Peyer's patch (tissue), 4 donors: ENCODE measurements at regions not wholly inside any gene's neighbourhood (a gene's known extent, or its start where the extent isn't known, plus 50 kb on each side); places are given as distances from the start of the nearest gene placed in this dataset.
"Not testable (repeated sequence)": the region's sequence is repeated elsewhere in the genome, so short reads cannot be mapped to it uniquely, and the experiment has no call there.

ENCODE experiments used
- DNase-seq, 3 donors: peaks; one replicate each; pipeline ENCODE4 v3.0.0-alpha.2; 2017 to 2019
- H3K27ac ChIP-seq, 4 donors: fragments of 200-600 bp; sonication (generic); one replicate each; pipeline ENCODE4 v1.5.1; 2016 to 2019
- H3K27me3 ChIP-seq, 2 donors: fragments of 200-600 bp; sonication (generic); one replicate each; pipeline ENCODE4 v1.5.1; 2019
- H3K36me3 ChIP-seq, 3 donors: fragments of 200-600 bp; sonication (generic); one replicate each; pipeline ENCODE4 v1.5.1; 2016 to 2019
- H3K4me1 ChIP-seq, 4 donors: fragments of 200-600 bp; sonication (generic); one replicate each; pipeline ENCODE4 v1.5.1; 2016 to 2019
- H3K4me3 ChIP-seq, 4 donors: fragments of 200-600 bp; sonication (generic); 1 replicate in 3 of 4; 2 replicates in 1 of 4; pipeline ENCODE4 v1.5.1; 2016 to 2019; ENCODE audit warnings: mild to moderate bottlenecking in 1 of 4
- H3K9me3 ChIP-seq, 4 donors: fragments of 200-600 bp; sonication (generic); one replicate each; pipeline ENCODE4 v1.5.1; 2016 to 2019; ENCODE audit warnings: mild to moderate bottlenecking in 1 of 4
- POLR2A ChIP-seq, 2 donors: fragments of 450-650 bp; IDR thresholded peaks; one replicate each; pipeline ENCODE4 v1.5.1; 2017; ENCODE audit warnings: antibody characterized with exemption in 2 of 2, mild to moderate bottlenecking in 2 of 2, moderate library complexity in 2 of 2
- TF ChIP-seq, protein P1 (sequence below), 6 experiments: fragments of 450-650 bp in 4 of 6; fragments of 200-600 bp in 2 of 6; sonication (generic) in 1 of 6; IDR thresholded peaks; one replicate each; pipeline ENCODE4 v1.5.1; 2017 to 2019; ENCODE audit warnings: antibody characterized with exemption in 6 of 6, mild to moderate bottlenecking in 3 of 6, moderate library complexity in 1 of 6

DNA sequence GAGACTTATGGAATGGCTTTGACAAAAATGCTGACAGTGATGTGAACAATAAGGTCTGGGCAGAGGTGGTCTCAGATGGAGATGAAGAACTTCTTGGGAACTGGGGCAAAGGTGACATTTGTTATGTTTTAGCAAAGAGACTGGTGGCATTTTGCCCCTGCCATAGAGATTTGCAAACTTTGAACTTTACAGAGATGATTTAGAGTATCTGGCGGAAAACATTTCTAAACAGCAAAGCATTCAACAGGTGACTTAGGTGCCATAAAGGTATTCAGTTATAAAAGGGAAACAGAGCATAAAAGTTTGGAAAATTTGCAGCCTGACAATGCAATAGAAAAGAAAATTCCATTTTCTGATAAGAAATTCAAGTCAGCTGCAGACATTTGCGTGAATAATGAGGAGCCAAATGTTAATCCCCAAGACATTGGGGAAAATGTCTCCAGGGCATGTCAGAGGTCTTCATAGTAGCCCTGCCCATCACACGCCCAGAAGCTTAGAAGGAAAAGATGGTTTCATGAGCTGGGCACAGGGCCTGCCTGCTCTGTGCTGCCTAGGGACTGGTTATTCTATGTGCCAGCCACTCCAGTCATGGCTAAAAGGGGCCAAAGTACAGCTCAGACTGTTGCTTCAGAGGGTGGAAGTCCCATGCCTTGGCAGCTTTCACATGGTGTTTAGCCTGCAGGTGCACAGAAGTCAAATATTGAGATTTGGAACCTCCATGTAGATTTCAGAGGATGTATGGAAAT is 782.2 kb downstream of the TRAM1L1 start:
- no peaks in the 10 kb centered on the region for H3K36me3 ChIP-seq
- no peaks in the 10 kb centered on the region for H3K9me3 ChIP-seq
- no peaks in the 10 kb centered on the region for H3K27me3 ChIP-seq
- no peak overlapping the region for H3K4me3 ChIP-seq
- no peak for TF ChIP-seq POLR2A (IDR thresholded peaks at IDR 0.05)
- TF ChIP-seq, protein P1, sequence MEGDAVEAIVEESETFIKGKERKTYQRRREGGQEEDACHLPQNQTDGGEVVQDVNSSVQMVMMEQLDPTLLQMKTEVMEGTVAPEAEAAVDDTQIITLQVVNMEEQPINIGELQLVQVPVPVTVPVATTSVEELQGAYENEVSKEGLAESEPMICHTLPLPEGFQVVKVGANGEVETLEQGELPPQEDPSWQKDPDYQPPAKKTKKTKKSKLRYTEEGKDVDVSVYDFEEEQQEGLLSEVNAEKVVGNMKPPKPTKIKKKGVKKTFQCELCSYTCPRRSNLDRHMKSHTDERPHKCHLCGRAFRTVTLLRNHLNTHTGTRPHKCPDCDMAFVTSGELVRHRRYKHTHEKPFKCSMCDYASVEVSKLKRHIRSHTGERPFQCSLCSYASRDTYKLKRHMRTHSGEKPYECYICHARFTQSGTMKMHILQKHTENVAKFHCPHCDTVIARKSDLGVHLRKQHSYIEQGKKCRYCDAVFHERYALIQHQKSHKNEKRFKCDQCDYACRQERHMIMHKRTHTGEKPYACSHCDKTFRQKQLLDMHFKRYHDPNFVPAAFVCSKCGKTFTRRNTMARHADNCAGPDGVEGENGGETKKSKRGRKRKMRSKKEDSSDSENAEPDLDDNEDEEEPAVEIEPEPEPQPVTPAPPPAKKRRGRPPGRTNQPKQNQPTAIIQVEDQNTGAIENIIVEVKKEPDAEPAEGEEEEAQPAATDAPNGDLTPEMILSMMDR (IDR thresholded peaks at IDR 0.05): no peak
- no peak overlapping the region for H3K27ac ChIP-seq
- no peak for DNase-seq
- H3K4me1 ChIP-seq: no peaks in the 10 kb centered on the region

DNA sequence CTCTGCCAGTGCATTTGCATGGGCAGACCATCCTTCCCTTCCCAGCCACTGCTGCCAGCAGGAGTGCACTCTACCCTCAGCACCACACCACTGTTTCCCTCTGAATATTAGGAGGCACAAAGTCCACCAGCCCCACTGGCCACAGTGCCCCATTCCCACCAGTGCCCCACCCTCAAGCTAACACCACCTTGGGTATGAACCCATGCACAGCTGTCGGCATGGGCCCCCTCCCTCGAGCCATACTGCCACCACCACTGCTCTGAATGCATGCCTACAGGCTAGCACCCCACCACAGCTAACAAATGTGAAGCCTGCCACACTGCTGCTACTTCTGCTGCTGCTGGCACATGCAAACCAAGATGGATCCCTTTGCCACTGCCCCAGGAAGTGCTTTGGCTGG is 810.4 kb downstream of the TRAM1L1 start:
- peaks cover 0 to 5% (median 0%) of the 10 kb centered on the region in 4 donors for H3K9me3 ChIP-seq
- H3K36me3 ChIP-seq: no peaks in the 10 kb centered on the region
- no peak overlapping the region for H3K27ac ChIP-seq
- H3K27me3 ChIP-seq: no peaks in the 10 kb centered on the region
- H3K4me3 ChIP-seq: no peak overlapping the region
- TF ChIP-seq, protein P1 (IDR thresholded peaks at IDR 0.05): no peak
- no peak for DNase-seq
- no peaks in the 10 kb centered on the region for H3K4me1 ChIP-seq

GRCh38 chr4:116272336-116272735 is 813.0 kb downstream of the TRAM1L1 start:
- peaks cover 0 to 5% (median 0%) of the 10 kb centered on the region in 4 donors for H3K9me3 ChIP-seq
- no peaks in the 10 kb centered on the region for H3K27me3 ChIP-seq
- H3K36me3 ChIP-seq: no peaks in the 10 kb centered on the region
- DNase-seq: no peak
- no peaks in the 10 kb centered on the region for H3K4me1 ChIP-seq
- no peak overlapping the region for H3K4me3 ChIP-seq
- TF ChIP-seq, protein P1 (IDR thresholded peaks at IDR 0.05): no peak
- TF ChIP-seq POLR2A (IDR thresholded peaks at IDR 0.05): no peak
- H3K27ac ChIP-seq: no peak overlapping the region

DNA sequence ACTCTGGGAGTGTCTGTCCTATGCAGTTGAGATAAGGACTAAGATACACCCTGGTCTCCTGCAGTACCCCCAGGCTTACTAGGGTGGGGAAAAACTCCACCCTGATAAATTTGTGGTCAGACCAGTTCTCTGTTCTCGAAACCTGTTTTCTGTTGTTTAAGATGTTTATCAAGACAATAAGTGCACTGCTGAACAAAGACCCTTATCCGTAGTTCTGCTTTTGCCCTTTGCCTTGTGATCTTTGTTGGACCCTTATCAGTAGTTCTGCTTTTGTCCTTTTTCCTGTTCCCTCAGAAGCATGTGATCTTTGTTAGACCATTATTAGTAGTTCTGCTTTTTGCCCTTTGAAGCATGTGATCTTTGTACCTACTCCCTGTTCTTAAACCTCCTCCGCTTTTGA is 824.4 kb downstream of the TRAM1L1 start:
- H3K9me3 ChIP-seq, H3K27ac ChIP-seq, H3K4me1 ChIP-seq, H3K4me3 ChIP-seq, H3K36me3 ChIP-seq, DNase-seq, H3K27me3 ChIP-seq: not testable (repeated sequence)

GRCh38 chr4:116244771-116245170 is 840.6 kb downstream of the TRAM1L1 start:
- no peaks in the 10 kb centered on the region for H3K27me3 ChIP-seq
- no peaks in the 10 kb centered on the region for H3K36me3 ChIP-seq
- TF ChIP-seq POLR2A (IDR thresholded peaks at IDR 0.05): no peak
- TF ChIP-seq, protein P1 (IDR thresholded peaks at IDR 0.05): no peak
- no peak for DNase-seq
- no peaks in the 10 kb centered on the region for H3K4me1 ChIP-seq
- no peaks in the 10 kb centered on the region for H3K9me3 ChIP-seq
- no peak overlapping the region for H3K4me3 ChIP-seq
- H3K27ac ChIP-seq: no peak overlapping the region

GRCh38 chr4:116243431-116243830 is 841.9 kb downstream of the TRAM1L1 start:
- H3K4me1 ChIP-seq: no peaks in the 10 kb centered on the region
- no peaks in the 10 kb centered on the region for H3K9me3 ChIP-seq
- H3K27me3 ChIP-seq: no peaks in the 10 kb centered on the region
- no peak for DNase-seq
- no peak overlapping the region for H3K27ac ChIP-seq
- H3K36me3 ChIP-seq: no peaks in the 10 kb centered on the region
- no peak overlapping the region for H3K4me3 ChIP-seq
- TF ChIP-seq, protein P1 (IDR thresholded peaks at IDR 0.05): no peak
- TF ChIP-seq POLR2A (IDR thresholded peaks at IDR 0.05): no peak
